ENCODE measurements at regions not wholly inside any gene's neighbourhood (a gene's known extent, or its start where the extent isn't known, plus 50 kb on each side); places are given as distances from the start of the nearest gene placed in this dataset.

DNA sequence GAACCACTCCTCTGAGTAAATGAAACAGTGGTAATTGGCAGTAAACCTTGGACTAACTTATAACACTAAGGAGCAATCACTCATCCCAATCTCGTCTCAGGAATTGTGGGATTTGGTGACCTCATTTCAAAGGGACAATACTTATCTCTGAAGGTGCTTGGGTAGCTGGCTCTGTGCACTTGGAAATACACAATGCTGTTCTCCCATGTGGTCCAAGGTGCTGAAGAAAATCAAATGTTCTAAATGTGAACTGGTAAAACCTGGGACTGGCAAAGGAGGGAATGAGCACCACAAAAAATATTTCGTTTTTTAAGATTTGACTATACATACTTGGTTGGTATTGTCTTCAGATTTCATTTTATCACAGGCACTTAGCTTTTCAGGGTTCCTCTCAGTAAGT lies 1193.0 kb downstream of the SORCS1 start:
- DNase-seq (ENCODE audit: low read depth, low spot score) = no peak
- Histone ChIP-seq H2AFZ (ENCODE audit: control insufficient read depth, low read length) (no peak overlapping the region), H3K4me3 (ENCODE audit: control insufficient read depth in 2 of 3, extremely low read depth in 1 of 3, insufficient read depth in 2 of 3, low read depth in 1 of 3, low read length in 3 of 3) (no peak overlapping the region), H3K27ac (ENCODE audit: control insufficient read depth, insufficient read depth, low read length) (no peak overlapping the region), H3K79me2 (ENCODE audit: control insufficient read depth, insufficient read depth, low read length) (no peaks in the 10 kb centered on the region), H3K4me2 (ENCODE audit: control insufficient read depth, extremely low read depth, insufficient read depth, low read depth, low read length) (no peak overlapping the region), H4K20me1 (ENCODE audit: control insufficient read depth, extremely low read depth, insufficient read depth, low read length) (no peaks in the 10 kb centered on the region), H3K36me3 (ENCODE audit: control insufficient read depth in 2 of 2, extremely low read depth in 1 of 2, insufficient read depth in 2 of 2, low read length in 2 of 2) (no peaks in the 10 kb centered on the region), H3K27me3 (ENCODE audit: control insufficient read depth, extremely low read depth, insufficient read depth, low read length) (no peaks in the 10 kb centered on the region), H3K9me3 (ENCODE audit: control insufficient read depth, low read depth, low read length) (no peaks in the 10 kb centered on the region), H3K4me1 (ENCODE audit: control insufficient read depth, extremely low read depth, insufficient read depth, low read length) (no peaks in the 10 kb centered on the region), H3K9ac (ENCODE audit: control insufficient read depth, extremely low read depth, insufficient read depth, low read length) (no peak overlapping the region), H3K9me1 (ENCODE audit: control insufficient read depth, extremely low read depth, insufficient read depth, low read length) (no peaks in the 10 kb centered on the region)
- FAIRE-seq = no peak
- no peak for TF ChIP-seq EZH2 (IDR thresholded peaks at IDR 0.05; ENCODE audit: low read length)
- TF ChIP-seq, protein P1, sequence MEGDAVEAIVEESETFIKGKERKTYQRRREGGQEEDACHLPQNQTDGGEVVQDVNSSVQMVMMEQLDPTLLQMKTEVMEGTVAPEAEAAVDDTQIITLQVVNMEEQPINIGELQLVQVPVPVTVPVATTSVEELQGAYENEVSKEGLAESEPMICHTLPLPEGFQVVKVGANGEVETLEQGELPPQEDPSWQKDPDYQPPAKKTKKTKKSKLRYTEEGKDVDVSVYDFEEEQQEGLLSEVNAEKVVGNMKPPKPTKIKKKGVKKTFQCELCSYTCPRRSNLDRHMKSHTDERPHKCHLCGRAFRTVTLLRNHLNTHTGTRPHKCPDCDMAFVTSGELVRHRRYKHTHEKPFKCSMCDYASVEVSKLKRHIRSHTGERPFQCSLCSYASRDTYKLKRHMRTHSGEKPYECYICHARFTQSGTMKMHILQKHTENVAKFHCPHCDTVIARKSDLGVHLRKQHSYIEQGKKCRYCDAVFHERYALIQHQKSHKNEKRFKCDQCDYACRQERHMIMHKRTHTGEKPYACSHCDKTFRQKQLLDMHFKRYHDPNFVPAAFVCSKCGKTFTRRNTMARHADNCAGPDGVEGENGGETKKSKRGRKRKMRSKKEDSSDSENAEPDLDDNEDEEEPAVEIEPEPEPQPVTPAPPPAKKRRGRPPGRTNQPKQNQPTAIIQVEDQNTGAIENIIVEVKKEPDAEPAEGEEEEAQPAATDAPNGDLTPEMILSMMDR (optimal IDR thresholded peaks at IDR 0.05 in 1 of 3, IDR thresholded peaks at IDR 0.05 in 1 of 3, conservative IDR thresholded peaks at IDR 0.05 in 1 of 3; ENCODE audit: extremely low read depth in 1 of 3, insufficient read depth in 2 of 3, low read length in 3 of 3) = no peak
- dilution Hi-C loops (cut with MboI; ENCODE audit: extremely low pct_ligation_motif_present, low sequenced_read_pairs) = no loop called here

DNA sequence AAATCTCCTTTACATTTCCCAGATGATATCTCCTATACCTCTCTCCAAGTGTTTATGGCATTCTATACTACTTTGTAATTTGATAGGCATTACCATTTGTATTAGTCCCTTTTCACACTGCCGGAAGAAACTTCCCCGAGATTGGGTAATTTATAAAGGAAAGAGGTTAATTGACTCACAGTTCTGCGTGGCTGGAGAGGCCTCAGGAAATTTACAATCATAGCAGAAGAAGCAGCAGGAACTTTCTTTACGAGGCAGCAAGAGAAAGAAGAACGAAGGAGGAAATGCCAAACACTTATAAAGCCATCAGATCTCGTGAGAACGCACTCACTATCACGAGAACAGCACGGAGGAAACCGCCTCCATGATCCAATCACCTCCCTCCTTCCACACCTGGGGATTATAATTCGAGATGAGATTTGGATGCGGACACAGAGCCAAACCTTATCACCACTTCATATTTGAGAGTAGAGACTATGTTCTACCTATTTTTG lies 1194.6 kb downstream of the SORCS1 start:
- no peaks in the 10 kb centered on the region for H3K27me3 ChIP-seq (ENCODE audit: control insufficient read depth, extremely low read depth, insufficient read depth, low read length)
- H3K9ac ChIP-seq (ENCODE audit: control insufficient read depth, extremely low read depth, insufficient read depth, low read length) = no peak overlapping the region
- H2AFZ ChIP-seq (ENCODE audit: control insufficient read depth, low read length) = no peak overlapping the region
- dilution Hi-C loops (cut with MboI; ENCODE audit: extremely low pct_ligation_motif_present, low sequenced_read_pairs) = no loop called here
- no peaks in the 10 kb centered on the region for H3K9me3 ChIP-seq (ENCODE audit: control insufficient read depth, low read depth, low read length)
- no peak overlapping the region for H3K4me2 ChIP-seq (ENCODE audit: control insufficient read depth, extremely low read depth, insufficient read depth, low read depth, low read length)
- no peak for FAIRE-seq
- DNase-seq (ENCODE audit: low read depth, low spot score) = no peak
- no peaks in the 10 kb centered on the region for H3K4me1 ChIP-seq (ENCODE audit: control insufficient read depth, extremely low read depth, insufficient read depth, low read length)
- TF ChIP-seq, protein P1 (optimal IDR thresholded peaks at IDR 0.05 in 1 of 3, IDR thresholded peaks at IDR 0.05 in 1 of 3, conservative IDR thresholded peaks at IDR 0.05 in 1 of 3; ENCODE audit: extremely low read depth in 1 of 3, insufficient read depth in 2 of 3, low read length in 3 of 3) = no peak
- TF ChIP-seq EZH2 (IDR thresholded peaks at IDR 0.05; ENCODE audit: low read length) = no peak
- no peak overlapping the region for H3K27ac ChIP-seq (ENCODE audit: control insufficient read depth, insufficient read depth, low read length)
- no peaks in the 10 kb centered on the region for H3K36me3 ChIP-seq (ENCODE audit: control insufficient read depth in 2 of 2, extremely low read depth in 1 of 2, insufficient read depth in 2 of 2, low read length in 2 of 2)
- H3K4me3 ChIP-seq (ENCODE audit: control insufficient read depth in 2 of 3, extremely low read depth in 1 of 3, insufficient read depth in 2 of 3, low read depth in 1 of 3, low read length in 3 of 3) = no peak overlapping the region
- H4K20me1 ChIP-seq (ENCODE audit: control insufficient read depth, extremely low read depth, insufficient read depth, low read length) = no peaks in the 10 kb centered on the region
- no peaks in the 10 kb centered on the region for H3K9me1 ChIP-seq (ENCODE audit: control insufficient read depth, extremely low read depth, insufficient read depth, low read length)
- no peaks in the 10 kb centered on the region for H3K79me2 ChIP-seq (ENCODE audit: control insufficient read depth, insufficient read depth, low read length)

Data from keratinocyte (primary cell).